ENCODE measurements at regions not wholly inside any gene's neighbourhood (a gene's known extent, or its start where the extent isn't known, plus 50 kb on each side); places are given as distances from the start of the nearest gene placed in this dataset.

DNA sequence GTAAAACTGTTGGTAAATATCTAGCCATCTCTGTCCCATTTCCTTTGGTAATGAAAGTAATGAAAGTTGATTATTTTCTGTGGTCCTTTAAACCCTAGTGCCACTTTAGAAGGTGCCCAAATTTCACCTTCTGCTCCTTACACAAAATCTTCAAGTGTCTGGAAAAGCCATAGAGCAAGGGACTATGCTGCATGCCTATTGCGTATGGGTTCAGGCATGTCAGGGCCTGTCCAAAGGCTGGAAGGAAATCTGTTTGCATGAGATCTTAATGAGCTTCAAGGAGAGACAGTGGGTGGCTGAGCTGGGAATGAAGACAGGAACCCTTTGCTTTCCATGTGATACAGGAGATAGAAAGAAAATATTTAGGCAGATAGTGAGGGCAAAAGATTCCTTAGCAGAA, 66.6 kb upstream of the CCN6 start:
- CTCF ChIA-PET: no interaction called here
- no peaks in the 10 kb centered on the region for H3K36me3 ChIP-seq (ENCODE audit: control insufficient read depth, insufficient read depth, low read length)
- Mint-ChIP-seq H3K27ac (ENCODE audit: unreplicated experiment) (no peak overlapping the region), H3K4me1 (ENCODE audit: low read depth, unreplicated experiment) (peaks cover 26% of the 10 kb centered on the region), H3K27me3 (ENCODE audit: insufficient read depth, unreplicated experiment) (no peaks in the 10 kb centered on the region), H3K4me3 (ENCODE audit: unreplicated experiment) (no peak overlapping the region), H3K36me3 (ENCODE audit: insufficient read depth, unreplicated experiment) (peaks cover 7% of the 10 kb centered on the region), H3K9me3 (ENCODE audit: unreplicated experiment) (no peaks in the 10 kb centered on the region)
- TF ChIP-seq, protein P1, sequence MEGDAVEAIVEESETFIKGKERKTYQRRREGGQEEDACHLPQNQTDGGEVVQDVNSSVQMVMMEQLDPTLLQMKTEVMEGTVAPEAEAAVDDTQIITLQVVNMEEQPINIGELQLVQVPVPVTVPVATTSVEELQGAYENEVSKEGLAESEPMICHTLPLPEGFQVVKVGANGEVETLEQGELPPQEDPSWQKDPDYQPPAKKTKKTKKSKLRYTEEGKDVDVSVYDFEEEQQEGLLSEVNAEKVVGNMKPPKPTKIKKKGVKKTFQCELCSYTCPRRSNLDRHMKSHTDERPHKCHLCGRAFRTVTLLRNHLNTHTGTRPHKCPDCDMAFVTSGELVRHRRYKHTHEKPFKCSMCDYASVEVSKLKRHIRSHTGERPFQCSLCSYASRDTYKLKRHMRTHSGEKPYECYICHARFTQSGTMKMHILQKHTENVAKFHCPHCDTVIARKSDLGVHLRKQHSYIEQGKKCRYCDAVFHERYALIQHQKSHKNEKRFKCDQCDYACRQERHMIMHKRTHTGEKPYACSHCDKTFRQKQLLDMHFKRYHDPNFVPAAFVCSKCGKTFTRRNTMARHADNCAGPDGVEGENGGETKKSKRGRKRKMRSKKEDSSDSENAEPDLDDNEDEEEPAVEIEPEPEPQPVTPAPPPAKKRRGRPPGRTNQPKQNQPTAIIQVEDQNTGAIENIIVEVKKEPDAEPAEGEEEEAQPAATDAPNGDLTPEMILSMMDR (IDR thresholded peaks at IDR 0.05; ENCODE audit: insufficient read depth in 1 of 2, low read depth in 1 of 2, low read length in 1 of 2, severe bottlenecking in 1 of 2, unreplicated experiment in 1 of 2): no peak
- no TSS peak for BruUV-seq (replicated peaks)
- H3K27me3 ChIP-seq (replicated peaks; ENCODE audit: control insufficient read depth, insufficient read depth, low read length): no peaks in the 10 kb centered on the region
- H3K9me3 ChIP-seq: peaks cover 11% of the 10 kb centered on the region; the same call in 1 of the 2 replicates
- no peak overlapping the region for H3K4me3 ChIP-seq (ENCODE audit: low read depth, low read length)
- intact Hi-C loops (cut with micrococcal nuclease; ENCODE audit: unreplicated experiment): no loop called here
- no peak for DNase-seq
- peaks cover 26% of the 10 kb centered on the region for H3K4me1 ChIP-seq
- POLR2A ChIA-PET: no interaction called here

DNA sequence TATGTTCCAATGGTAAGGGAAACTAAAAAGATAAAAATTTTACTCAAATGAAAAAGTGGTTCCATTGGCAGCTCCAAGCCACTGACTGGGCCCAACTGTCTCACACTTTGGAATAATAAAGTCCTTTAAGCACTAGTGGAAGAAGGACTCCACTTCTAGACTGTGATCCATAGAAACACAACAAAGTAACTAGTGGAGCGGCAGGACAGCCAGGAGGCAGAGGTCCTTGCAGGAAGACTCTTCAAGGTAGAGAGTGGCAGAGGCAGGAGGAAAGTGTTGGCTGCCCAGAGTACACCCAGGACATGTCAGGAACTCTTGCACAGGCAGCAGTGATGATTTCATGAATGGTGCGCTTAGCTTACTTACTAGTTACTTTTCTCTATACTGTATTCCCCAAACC, 65.0 kb upstream of the CCN6 start:
- Histone ChIP-seq H3K4me3 (ENCODE audit: low read depth, low read length) (no peak overlapping the region), H3K9me3 (peaks cover 11% of the 10 kb centered on the region; the same call in 1 of the 2 replicates), H3K4me1 (peaks cover 26% of the 10 kb centered on the region), H3K36me3 (ENCODE audit: control insufficient read depth, insufficient read depth, low read length) (no peaks in the 10 kb centered on the region), H3K27me3 (replicated peaks; ENCODE audit: control insufficient read depth, insufficient read depth, low read length) (no peaks in the 10 kb centered on the region)
- CTCF ChIA-PET: no interaction called here
- POLR2A ChIA-PET: no interaction called here
- no peaks in the 10 kb centered on the region for H3K9me3 Mint-ChIP-seq (ENCODE audit: unreplicated experiment)
- no TSS peak for BruUV-seq (replicated peaks)
- H3K4me3 Mint-ChIP-seq (ENCODE audit: unreplicated experiment): no peak overlapping the region
- no peak overlapping the region for H3K27ac Mint-ChIP-seq (ENCODE audit: unreplicated experiment)
- intact Hi-C loops (cut with micrococcal nuclease; ENCODE audit: unreplicated experiment): no loop called here
- TF ChIP-seq, protein P1 (IDR thresholded peaks at IDR 0.05; ENCODE audit: insufficient read depth in 1 of 2, low read depth in 1 of 2, low read length in 1 of 2, severe bottlenecking in 1 of 2, unreplicated experiment in 1 of 2): no peak
- no peak for DNase-seq
- peaks cover 26% of the 10 kb centered on the region for H3K4me1 Mint-ChIP-seq (ENCODE audit: low read depth, unreplicated experiment)
- peaks cover 2% of the 10 kb centered on the region for H3K27me3 Mint-ChIP-seq (ENCODE audit: insufficient read depth, unreplicated experiment)
- H3K36me3 Mint-ChIP-seq (ENCODE audit: insufficient read depth, unreplicated experiment): peaks cover 7% of the 10 kb centered on the region

DNA sequence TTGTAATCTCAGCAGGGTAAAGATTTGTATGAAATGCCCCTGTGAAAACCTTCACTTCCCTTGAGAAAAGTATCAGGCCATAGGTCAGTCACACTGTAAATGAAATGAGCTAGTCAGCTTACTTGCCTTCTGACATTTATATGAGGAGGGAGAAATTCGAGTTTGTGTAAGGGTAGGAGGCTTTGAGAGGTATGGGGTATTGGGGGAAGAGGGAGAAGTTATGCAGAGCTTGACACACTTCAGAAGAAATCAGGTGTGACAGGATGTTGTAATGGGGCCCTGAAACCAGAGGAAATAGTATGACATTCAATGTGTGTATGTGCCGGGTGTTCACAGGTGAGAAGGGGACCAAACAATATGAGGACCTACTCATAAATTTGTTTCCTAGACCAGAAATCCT, 64.2 kb upstream of the CCN6 start:
- peaks cover 25% of the 10 kb centered on the region for H3K4me1 Mint-ChIP-seq (ENCODE audit: low read depth, unreplicated experiment)
- CTCF ChIA-PET: no interaction called here
- Histone ChIP-seq H3K4me1 (peaks cover 18% of the 10 kb centered on the region), H3K4me3 (ENCODE audit: low read depth, low read length) (no peak overlapping the region), H3K9me3 (peaks cover 11% of the 10 kb centered on the region; the same call in 1 of the 2 replicates), H3K36me3 (ENCODE audit: control insufficient read depth, insufficient read depth, low read length) (no peaks in the 10 kb centered on the region), H3K27me3 (replicated peaks; ENCODE audit: control insufficient read depth, insufficient read depth, low read length) (no peaks in the 10 kb centered on the region)
- POLR2A ChIA-PET: no interaction called here
- H3K36me3 Mint-ChIP-seq (ENCODE audit: insufficient read depth, unreplicated experiment): peaks cover 6% of the 10 kb centered on the region
- intact Hi-C loops (cut with micrococcal nuclease; ENCODE audit: unreplicated experiment): loop anchor here (10.0 kb wide), 1 partner anchor 505 kb away; the partner anchor contains the start of gene REV3L
- no peak overlapping the region for H3K27ac Mint-ChIP-seq (ENCODE audit: unreplicated experiment)
- BruUV-seq (replicated peaks): no TSS peak
- DNase-seq: no peak
- no peaks in the 10 kb centered on the region for H3K9me3 Mint-ChIP-seq (ENCODE audit: unreplicated experiment)
- no peak overlapping the region for H3K4me3 Mint-ChIP-seq (ENCODE audit: unreplicated experiment)
- TF ChIP-seq, protein P1 (IDR thresholded peaks at IDR 0.05; ENCODE audit: insufficient read depth in 1 of 2, low read depth in 1 of 2, low read length in 1 of 2, severe bottlenecking in 1 of 2, unreplicated experiment in 1 of 2): no peak
- peaks cover 2% of the 10 kb centered on the region for H3K27me3 Mint-ChIP-seq (ENCODE audit: insufficient read depth, unreplicated experiment)

Measured in Caco-2 (cell line).